ENCODE measurements at regions not wholly inside any gene's neighbourhood (a gene's known extent, or its start where the extent isn't known, plus 50 kb on each side); places are given as distances from the start of the nearest gene placed in this dataset.

DNA sequence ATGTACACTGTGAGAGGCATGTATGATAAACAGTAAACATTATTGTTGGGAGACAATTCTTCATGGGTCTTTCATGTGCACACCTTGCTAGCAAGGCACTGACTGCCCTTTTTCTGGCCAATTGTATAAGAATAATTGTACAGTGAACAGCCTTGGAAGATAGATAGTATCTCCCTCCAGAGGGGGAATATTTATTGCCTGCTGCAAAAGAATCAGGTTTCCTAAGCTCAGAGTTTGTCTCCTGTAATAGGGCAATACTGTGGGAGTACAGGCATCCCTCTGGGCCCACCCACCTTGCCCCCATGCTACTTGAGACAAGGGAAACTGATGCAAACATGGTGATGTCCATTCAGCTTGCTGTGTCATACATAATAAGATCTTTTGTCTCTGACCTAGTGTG is 442.2 kb downstream of the HDGFL1 start:
- TF ChIP-seq, protein P1, sequence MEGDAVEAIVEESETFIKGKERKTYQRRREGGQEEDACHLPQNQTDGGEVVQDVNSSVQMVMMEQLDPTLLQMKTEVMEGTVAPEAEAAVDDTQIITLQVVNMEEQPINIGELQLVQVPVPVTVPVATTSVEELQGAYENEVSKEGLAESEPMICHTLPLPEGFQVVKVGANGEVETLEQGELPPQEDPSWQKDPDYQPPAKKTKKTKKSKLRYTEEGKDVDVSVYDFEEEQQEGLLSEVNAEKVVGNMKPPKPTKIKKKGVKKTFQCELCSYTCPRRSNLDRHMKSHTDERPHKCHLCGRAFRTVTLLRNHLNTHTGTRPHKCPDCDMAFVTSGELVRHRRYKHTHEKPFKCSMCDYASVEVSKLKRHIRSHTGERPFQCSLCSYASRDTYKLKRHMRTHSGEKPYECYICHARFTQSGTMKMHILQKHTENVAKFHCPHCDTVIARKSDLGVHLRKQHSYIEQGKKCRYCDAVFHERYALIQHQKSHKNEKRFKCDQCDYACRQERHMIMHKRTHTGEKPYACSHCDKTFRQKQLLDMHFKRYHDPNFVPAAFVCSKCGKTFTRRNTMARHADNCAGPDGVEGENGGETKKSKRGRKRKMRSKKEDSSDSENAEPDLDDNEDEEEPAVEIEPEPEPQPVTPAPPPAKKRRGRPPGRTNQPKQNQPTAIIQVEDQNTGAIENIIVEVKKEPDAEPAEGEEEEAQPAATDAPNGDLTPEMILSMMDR (IDR thresholded peaks at IDR 0.05; ENCODE audit: unreplicated experiment), result no peak
- Mint-ChIP-seq H3K9me3 (ENCODE audit: unreplicated experiment) (peaks cover 7% of the 10 kb centered on the region), H3K4me3 (ENCODE audit: unreplicated experiment) (no peak overlapping the region), H3K27ac (ENCODE audit: low read depth, unreplicated experiment) (no peak overlapping the region), H3K36me3 (ENCODE audit: insufficient read depth, unreplicated experiment) (no peaks in the 10 kb centered on the region), H3K27me3 (ENCODE audit: insufficient read depth, unreplicated experiment) (no peaks in the 10 kb centered on the region), H3K4me1 (ENCODE audit: insufficient read depth, unreplicated experiment) (peaks cover 9% of the 10 kb centered on the region)
- ChIA-PET CTCF (no interaction called here), POLR2A (no interaction called here)
- DNase-seq (ENCODE audit: unreplicated experiment), result no peak
- no TSS peak for BruUV-seq (replicated peaks)
- intact Hi-C loops (cut with micrococcal nuclease), result no loop called here

DNA sequence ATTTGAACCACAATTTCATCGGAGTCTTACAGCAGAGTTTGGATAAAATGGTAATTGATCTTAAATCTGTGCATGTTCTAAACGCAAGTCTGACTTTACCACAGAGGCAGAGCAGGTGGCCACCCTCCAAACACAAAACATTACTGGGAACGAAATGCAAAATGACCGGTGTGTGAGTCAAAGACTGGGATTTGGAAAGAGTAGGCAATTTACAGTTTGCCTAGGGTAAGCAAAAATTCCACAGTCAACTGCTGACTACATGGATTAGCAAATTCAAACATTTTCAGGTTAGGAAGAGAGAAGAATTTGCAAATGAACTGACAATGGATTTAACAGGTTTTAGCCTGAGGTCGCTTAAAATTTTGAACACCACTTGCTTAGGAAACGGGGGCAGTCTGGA is 444.4 kb downstream of the HDGFL1 start:
- TF ChIP-seq, protein P1 (IDR thresholded peaks at IDR 0.05; ENCODE audit: unreplicated experiment), result no peak
- intact Hi-C loops (cut with micrococcal nuclease), result no loop called here
- Mint-ChIP-seq H3K36me3 (ENCODE audit: insufficient read depth, unreplicated experiment) (no peaks in the 10 kb centered on the region), H3K27me3 (ENCODE audit: insufficient read depth, unreplicated experiment) (no peaks in the 10 kb centered on the region), H3K4me3 (ENCODE audit: unreplicated experiment) (no peak overlapping the region), H3K27ac (ENCODE audit: low read depth, unreplicated experiment) (no peak overlapping the region), H3K9me3 (ENCODE audit: unreplicated experiment) (peaks cover 7% of the 10 kb centered on the region), H3K4me1 (ENCODE audit: insufficient read depth, unreplicated experiment) (peaks cover 19% of the 10 kb centered on the region)
- ChIA-PET POLR2A (no interaction called here), CTCF (no interaction called here)
- no TSS peak for BruUV-seq (replicated peaks)
- peak; percentile 30 for DNase-seq (ENCODE audit: unreplicated experiment)

- BruUV-seq (replicated peaks), result no TSS peak
- DNase-seq (ENCODE audit: unreplicated experiment), result no peak
- no peaks in the 10 kb centered on the region for H3K9me3 Mint-ChIP-seq (ENCODE audit: unreplicated experiment)
Observed at GRCh38 chr6:23016696-23017095, 447.3 kb downstream of the HDGFL1 start.

DNA sequence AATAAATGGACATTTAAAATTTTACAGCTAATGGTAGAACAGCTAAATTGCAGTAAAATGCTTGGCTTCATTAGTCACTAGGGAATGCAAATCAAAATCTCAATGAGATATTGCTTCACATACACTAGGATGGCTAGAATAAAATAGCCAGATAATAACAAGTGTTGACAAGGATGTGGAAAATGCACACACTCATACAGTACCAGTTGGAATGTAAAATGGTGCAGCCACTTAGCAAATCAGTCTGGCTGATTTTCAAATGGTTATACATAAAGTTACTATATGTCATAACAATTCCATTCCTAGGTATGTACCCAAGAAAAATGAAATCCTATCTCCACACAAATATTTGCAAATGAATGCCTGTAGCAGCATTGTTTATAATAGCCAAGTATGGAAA is 452.1 kb downstream of the HDGFL1 start:
- H3K9me3 Mint-ChIP-seq (ENCODE audit: unreplicated experiment), result no peaks in the 10 kb centered on the region
- no peak overlapping the region for H3K27ac Mint-ChIP-seq (ENCODE audit: low read depth, unreplicated experiment)
- no peak for DNase-seq (ENCODE audit: unreplicated experiment)

More at GRCh38 chr6:23016696-23017095, 447.3 kb downstream of the HDGFL1 start:
- ChIA-PET POLR2A (interaction anchor here (0.8 to 1.0 kb wide), 3 partner anchors 51 to 416 kb away, joined by 3 to 4 read pairs (median 3); no protein-coding TSS in a partner anchor), CTCF (no interaction called here)
- Mint-ChIP-seq H3K27me3 (ENCODE audit: insufficient read depth, unreplicated experiment) (no peaks in the 10 kb centered on the region), H3K36me3 (ENCODE audit: insufficient read depth, unreplicated experiment) (no peaks in the 10 kb centered on the region), H3K27ac (ENCODE audit: low read depth, unreplicated experiment) (no peak overlapping the region), H3K4me3 (ENCODE audit: unreplicated experiment) (no peak overlapping the region), H3K4me1 (ENCODE audit: insufficient read depth, unreplicated experiment) (peaks cover 19% of the 10 kb centered on the region)
- intact Hi-C loops (cut with micrococcal nuclease), result no loop called here
- TF ChIP-seq, protein P1 (IDR thresholded peaks at IDR 0.05; ENCODE audit: unreplicated experiment), result no peak

More for the DNA sequence above, 452.1 kb downstream of the HDGFL1 start:
- no TSS peak for BruUV-seq (replicated peaks)
- POLR2A ChIA-PET, result no interaction called here
- Mint-ChIP-seq H3K36me3 (ENCODE audit: insufficient read depth, unreplicated experiment) (no peaks in the 10 kb centered on the region), H3K27me3 (ENCODE audit: insufficient read depth, unreplicated experiment) (no peaks in the 10 kb centered on the region), H3K4me3 (ENCODE audit: unreplicated experiment) (no peak overlapping the region), H3K4me1 (ENCODE audit: insufficient read depth, unreplicated experiment) (peaks cover 11% of the 10 kb centered on the region)
- CTCF ChIA-PET, result no interaction called here
- TF ChIP-seq, protein P1 (IDR thresholded peaks at IDR 0.05; ENCODE audit: unreplicated experiment), result no peak
- intact Hi-C loops (cut with micrococcal nuclease), result no loop called here
